Endothelial cell of umbilical vein (primary cell): ENCODE measurements at regions not wholly inside any gene's neighbourhood (a gene's known extent, or its start where the extent isn't known, plus 50 kb on each side); places are given as distances from the start of the nearest gene placed in this dataset.

Experiments
- BruUV-seq: library from RNA; stranded (reverse); fragments of 400-500 nt; replicated peaks from 2 replicates; lab custom pipeline; 2021; lab: Mats Ljungman, UMichigan
- CTCF ChIA-PET: fragments of 300-600, 350-600 bp; sonication (Branson Sonifier 250); formaldehyde crosslinking; loops from one replicate; lab custom pipeline; 2021; ENCODE audit warnings: antibody characterized with exemption, inconsistent platforms; lab: Charles Lee
- POLR2A ChIA-PET: fragments of 300-600, 350-600 bp; sonication (Branson Sonifier 250); formaldehyde crosslinking; loops from one replicate; lab custom pipeline; 2021; ENCODE audit warnings: antibody characterized with exemption, inconsistent platforms; lab: Charles Lee
- DNase-seq: peaks from one replicate; pipeline ENCODE4 v3.0.0-alpha.2; 2011; ENCODE audit warnings: low read depth, low spot score
- FAIRE-seq: peaks from 2 replicates; lab custom pipeline; 2011; peaks lifted over from hg19 to GRCh38; lab: Jason Lieb, UNC
- H2AFZ ChIP-seq: 2 replicates; pipeline ENCODE4 v1.6.0; 2012; ENCODE audit warnings: low read depth, low read length, control low read depth, inconsistent platforms
- H3K27ac ChIP-seq: 2 replicates; pipeline ENCODE4 v1.5.1; 2011; ENCODE audit warnings: low read depth, mild to moderate bottlenecking, control low read depth, low read length, moderate library complexity; ENCODE audit not compliant: insufficient read depth
- H3K27me3 ChIP-seq, 2 experiments: 2 replicates each; pipeline versions ENCODE4 v1.6.0 to v1.6.1; 2011; ENCODE audit warnings: low read length in 2 of 2, mixed read lengths in 1 of 2; ENCODE audit not compliant: control insufficient read depth in 2 of 2, insufficient read depth in 2 of 2
- H3K36me3 ChIP-seq, 2 experiments: 2 replicates in 1 of 2; 3 replicates in 1 of 2; pipeline ENCODE4 v1.5.1; 2011; ENCODE audit warnings: low read length in 2 of 2, mild to moderate bottlenecking in 1 of 2, moderate library complexity in 1 of 2; ENCODE audit not compliant: control insufficient read depth in 2 of 2, insufficient read depth in 2 of 2; ENCODE audit errors: extremely low read depth in 1 of 2
- H3K4me1 ChIP-seq: 3 replicates; pipeline ENCODE4 v1.5.1; 2011; ENCODE audit warnings: mild to moderate bottlenecking, low read length; ENCODE audit not compliant: control insufficient read depth, insufficient read depth; ENCODE audit errors: extremely low read depth
- H3K4me2 ChIP-seq: 2 replicates; pipeline ENCODE4 v1.6.1; 2011; ENCODE audit warnings: low read length, control low read depth, mixed read lengths; ENCODE audit not compliant: insufficient read depth
- H3K4me3 ChIP-seq, 3 experiments: fragments of 200-600 bp in 1 of 3; sonication (generic), shearing (Covaris generic) in 1 of 3; replicated peaks in 1 of 3; 2 replicates each; pipeline ENCODE4 v1.5.1; 2011 to 2016; ENCODE audit warnings: control low read depth in 3 of 3, low read length in 3 of 3, mild to moderate bottlenecking in 2 of 3, inconsistent platforms in 1 of 3, low read depth in 1 of 3, moderate library complexity in 1 of 3; ENCODE audit not compliant: insufficient read depth in 1 of 3
- H3K79me2 ChIP-seq: 2 replicates; pipeline ENCODE4 v1.6.0; 2012; ENCODE audit warnings: low read length, inconsistent platforms; ENCODE audit not compliant: control insufficient read depth, insufficient read depth
- H3K9ac ChIP-seq: replicated peaks from 2 replicates; pipeline ENCODE3; 2011; ENCODE audit warnings: low read length, control low read depth; ENCODE audit not compliant: insufficient read depth; ENCODE audit errors: extremely low read depth
- H3K9me1 ChIP-seq: replicated peaks from 3 replicates; pipeline ENCODE4 v1.6.0; 2011; ENCODE audit warnings: mild to moderate bottlenecking, low read length; ENCODE audit not compliant: control insufficient read depth, insufficient read depth; ENCODE audit errors: extremely low read depth
- H3K9me3 ChIP-seq: replicated peaks from 2 replicates; pipeline ENCODE4 v1.5.1; 2012; ENCODE audit warnings: low read length, inconsistent platforms; ENCODE audit not compliant: control insufficient read depth, insufficient read depth
- H4K20me1 ChIP-seq: replicated peaks from 2 replicates; pipeline ENCODE3; 2011; ENCODE audit warnings: mild to moderate bottlenecking, low read length; ENCODE audit not compliant: control insufficient read depth, insufficient read depth; ENCODE audit errors: extremely low read depth
- CTCF ChIP-seq, 2 donors: IDR thresholded peaks; 1 replicate in 1 of 2; 2 replicates in 1 of 2; pipeline ENCODE4 v1.5.1; 2011; ENCODE audit warnings: low read length in 2 of 2, mild to moderate bottlenecking in 2 of 2, moderate library complexity in 2 of 2, control low read depth in 1 of 2, inconsistent platforms in 1 of 2, low read depth in 1 of 2; ENCODE audit not compliant: insufficient read depth in 1 of 2; ENCODE audit errors: extremely low read depth in 1 of 2
- EZH2 ChIP-seq: IDR thresholded peaks from 2 replicates; pipeline ENCODE4 v1.6.1; 2012; ENCODE audit warnings: borderline replicate concordance, low read depth, mild to moderate bottlenecking, moderate library complexity, low read length, inconsistent platforms; ENCODE audit not compliant: severe bottlenecking
- FOS ChIP-seq: IDR thresholded peaks from 2 replicates; pipeline ENCODE4 v1.6.1; 2011; ENCODE audit warnings: mild to moderate bottlenecking, low read length, moderate library complexity, borderline replicate concordance; ENCODE audit not compliant: insufficient read depth
- GATA2 ChIP-seq: IDR thresholded peaks from 2 replicates; pipeline ENCODE4 v1.7.0; 2011; ENCODE audit warnings: low read depth, mild to moderate bottlenecking, moderate library complexity, mixed read lengths, low read length; ENCODE audit not compliant: insufficient read length, insufficient read depth
- JUN ChIP-seq: IDR thresholded peaks from 2 replicates; pipeline ENCODE4 v1.6.1; 2011; ENCODE audit warnings: borderline replicate concordance, low read depth; ENCODE audit not compliant: insufficient read length, insufficient read depth
- MAX ChIP-seq: IDR thresholded peaks from 2 replicates; pipeline ENCODE4 v1.6.1; 2011; ENCODE audit not compliant: insufficient read depth, insufficient read length
- MYC ChIP-seq: IDR thresholded peaks from one replicate; pipeline ENCODE4 v1.6.1; 2011; ENCODE audit warnings: mild to moderate bottlenecking, low read depth, low read length
- POLR2A ChIP-seq: IDR thresholded peaks from 2 replicates; pipeline ENCODE4 v1.6.1; 2012; ENCODE audit warnings: low read depth, mild to moderate bottlenecking, control low read depth, low read length
- dilution Hi-C: fragments of 300-500 bp; cut with MboI; formaldehyde crosslinking; loops from one replicate; pipeline ENCODE4 v1.15.0; 2019; ENCODE audit warnings: low sequenced_read_pairs; ENCODE audit not compliant: extremely low pct_ligation_motif_present
- intact Hi-C: fragments of 100-400 bp; cut with micrococcal nuclease; formaldehyde crosslinking; loops from one replicate; pipeline ENCODE4 v1.10.0; 2022

- H4K20me1 ChIP-seq = no peaks in the 10 kb centered on the region
- H3K27ac ChIP-seq = no peak overlapping the region
- no peak for TF ChIP-seq JUN
- no peak for TF ChIP-seq MYC
- no peak for TF ChIP-seq GATA2
- no peak for TF ChIP-seq MAX
- TF ChIP-seq EZH2 = no peak
- no peak for TF ChIP-seq FOS
- no peak for TF ChIP-seq CTCF (IDR thresholded peaks at IDR 0.05; ENCODE audit: extremely low read depth in 1 of 2, insufficient read depth in 1 of 2, low read depth in 1 of 2, low read length in 2 of 2)
- no peak for TF ChIP-seq POLR2A
- POLR2A ChIA-PET = no interaction called here
- H3K9me1 ChIP-seq = no peaks in the 10 kb centered on the region
- H3K4me3 ChIP-seq = no peak overlapping the region
- H3K4me1 ChIP-seq = no peaks in the 10 kb centered on the region
- BruUV-seq = no TSS peak
- H3K9me3 ChIP-seq = no peaks in the 10 kb centered on the region
- H2AFZ ChIP-seq = no peak overlapping the region
- H3K9ac ChIP-seq = no peak overlapping the region
- CTCF ChIA-PET = no interaction called here
- H3K4me2 ChIP-seq = no peak overlapping the region
- H3K36me3 ChIP-seq = no peaks in the 10 kb centered on the region
- intact Hi-C loops = no loop called here
- no peaks in the 10 kb centered on the region for H3K79me2 ChIP-seq
- DNase-seq (no peak), FAIRE-seq (no peak)
- dilution Hi-C loops = no loop called here
- no peaks in the 10 kb centered on the region for H3K27me3 ChIP-seq
Measured at GRCh38 chrX:42079968-42080367, 156.6 kb upstream of the CASK start.
